GM21515 (cell line): ENCODE measurements at regions not wholly inside any gene's neighbourhood (a gene's known extent, or its start where the extent isn't known, plus 50 kb on each side); places are given as distances from the start of the nearest gene placed in this dataset.
"Not testable (repeated sequence)": the region's sequence is repeated elsewhere in the genome, so short reads cannot be mapped to it uniquely, and the experiment has no call there.

Experiments used
- ATAC-seq: cut with Tn5 transposase; IDR thresholded peaks from one replicate; pipeline ENCODE4 v1.9.1; 2021; ENCODE audit not compliant: unreplicated experiment

- no peak for ATAC-seq
Observed at GRCh38 chr2:35962585-35963146, 392.9 kb upstream of the CRIM1 start.

GRCh38 chr2:35960596-35960995, 395.0 kb upstream of the CRIM1 start:
- ATAC-seq, result no peak

- ATAC-seq, result not testable (repeated sequence)
Observed at GRCh38 chr2:35957053-35957452, 398.5 kb upstream of the CRIM1 start.

GRCh38 chr2:35946478-35946877, 409.1 kb upstream of the CRIM1 start:
- ATAC-seq, result no peak

- no peak for ATAC-seq
Observed at GRCh38 chr2:35938838-35939237, 416.7 kb upstream of the CRIM1 start.

GRCh38 chr2:35933031-35933430, 422.5 kb upstream of the CRIM1 start:
- no peak for ATAC-seq

- no peak for ATAC-seq
Observed at GRCh38 chr2:35932276-35932963, 423.2 kb upstream of the CRIM1 start.

- no peak for ATAC-seq
Observed at GRCh38 chr2:35931626-35932025, 424.0 kb upstream of the CRIM1 start.

- ATAC-seq, result no peak
Observed at GRCh38 chr2:35931115-35931514, 424.5 kb upstream of the CRIM1 start.

GRCh38 chr2:35929551-35929950, 426.0 kb upstream of the CRIM1 start:
- no peak for ATAC-seq

GRCh38 chr2:35920061-35920460, 435.5 kb upstream of the CRIM1 start:
- ATAC-seq, result no peak

- no peak for ATAC-seq
Observed at GRCh38 chr2:35915261-35915660, 440.3 kb upstream of the CRIM1 start.

GRCh38 chr2:35891936-35892335, 463.6 kb upstream of the CRIM1 start:
- ATAC-seq, result no peak

GRCh38 chr2:35891528-35891927, 464.1 kb upstream of the CRIM1 start:
- no peak for ATAC-seq

- ATAC-seq, result no peak
Observed at GRCh38 chr2:35887146-35887545, 468.4 kb upstream of the CRIM1 start.

GRCh38 chr2:35873921-35874320, 481.7 kb upstream of the CRIM1 start:
- no peak for ATAC-seq

GRCh38 chr2:35871672-35872071, 483.9 kb upstream of the CRIM1 start:
- no peak for ATAC-seq

GRCh38 chr2:35870713-35871112, 484.9 kb upstream of the CRIM1 start:
- no peak for ATAC-seq

GRCh38 chr2:35864141-35864540, 491.4 kb upstream of the CRIM1 start:
- no peak for ATAC-seq

GRCh38 chr2:35858216-35858615, 497.4 kb upstream of the CRIM1 start:
- ATAC-seq, result no peak

GRCh38 chr2:35857498-35857897, 498.1 kb upstream of the CRIM1 start:
- no peak for ATAC-seq

- no peak for ATAC-seq
Observed at GRCh38 chr2:35831385-35831784, 524.2 kb upstream of the CRIM1 start.

- ATAC-seq, result no peak
Observed at GRCh38 chr2:35830833-35831232, 524.7 kb upstream of the CRIM1 start.
